HG02870 (cell line): ENCODE measurements at regions not wholly inside any gene's neighbourhood (a gene's known extent, or its start where the extent isn't known, plus 50 kb on each side); places are given as distances from the start of the nearest gene placed in this dataset.
"Not testable (repeated sequence)": the region's sequence is repeated elsewhere in the genome, so short reads cannot be mapped to it uniquely, and the experiment has no call there.

Source experiments
- ATAC-seq: cut with Tn5 transposase; IDR thresholded peaks from one replicate; pipeline ENCODE4 v1.9.1; 2021; ENCODE audit warnings: mild to moderate bottlenecking, moderate library complexity; ENCODE audit not compliant: unreplicated experiment

DNA sequence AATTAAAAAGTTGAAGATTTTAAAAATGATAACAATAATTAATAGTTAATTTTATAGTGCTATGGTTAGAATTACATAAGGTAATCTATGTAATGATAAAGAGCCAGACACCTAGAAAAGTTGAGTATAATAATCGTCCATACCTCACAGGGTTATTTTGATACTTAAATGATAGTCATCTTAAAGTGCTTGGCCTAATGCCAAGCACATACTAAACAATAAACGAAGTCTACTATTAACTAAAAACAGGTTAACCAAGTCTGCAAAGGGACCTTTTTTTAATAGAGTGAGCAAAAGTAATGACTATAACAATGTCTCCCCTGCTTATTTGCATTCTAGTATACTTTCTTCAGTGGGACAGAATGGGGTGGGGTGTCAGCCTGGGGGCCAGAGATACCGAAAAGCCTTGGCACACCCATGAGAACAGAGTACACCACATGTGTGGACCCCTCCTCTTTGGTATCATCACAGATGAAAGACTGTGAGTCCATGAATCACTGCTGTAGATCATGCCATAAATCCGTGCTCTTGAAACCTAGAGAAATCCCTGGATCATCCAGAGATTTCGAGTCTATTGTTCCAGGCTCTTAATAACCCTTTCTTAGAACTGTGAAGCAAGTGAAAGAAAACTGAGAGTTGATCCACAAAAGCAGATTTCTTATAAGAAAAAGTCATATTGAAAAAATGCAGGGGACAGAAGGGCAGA lies 249.5 kb downstream of the PRELID2 start:
- ATAC-seq, result no peak

DNA sequence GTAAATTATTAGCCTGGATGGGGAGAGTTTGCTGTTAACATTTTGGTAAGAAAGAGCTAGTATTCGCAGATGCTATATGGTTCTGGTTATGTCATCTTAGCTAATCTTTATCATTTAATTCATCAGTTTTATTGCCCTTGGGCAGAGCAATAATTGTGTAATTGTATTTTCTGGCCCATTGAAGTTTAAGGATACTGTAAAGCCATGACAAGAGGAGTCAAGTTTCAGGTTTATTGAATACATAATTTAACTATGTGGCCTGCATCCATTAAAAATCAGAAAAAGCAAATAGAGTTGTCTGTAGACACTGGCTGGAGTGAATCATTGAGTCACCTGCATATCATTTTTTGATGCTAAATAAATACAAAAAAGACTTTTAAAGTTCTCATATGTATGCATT lies 255.8 kb downstream of the PRELID2 start:
- no peak for ATAC-seq

GRCh38 chr5:145574889-145575573 lies 260.1 kb downstream of the PRELID2 start:
- no peak for ATAC-seq

DNA sequence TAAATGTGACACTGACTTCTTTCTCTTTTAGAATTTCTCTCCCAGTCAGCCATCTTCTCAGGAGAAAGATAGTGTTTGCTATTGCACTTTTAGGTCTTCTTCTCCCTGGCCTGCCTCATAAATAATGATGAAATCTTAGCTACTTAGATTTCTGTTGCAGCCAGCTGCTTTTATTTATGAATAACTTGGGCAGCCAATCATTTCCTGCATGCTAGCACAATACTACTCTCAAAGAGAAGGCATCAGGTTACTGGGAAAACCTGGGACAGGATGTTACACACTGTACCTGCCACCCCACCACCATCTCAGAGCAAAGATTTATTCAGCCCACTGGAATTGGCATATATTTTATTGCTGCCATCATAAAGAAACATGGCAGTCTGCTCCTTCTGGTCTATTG lies 266.6 kb downstream of the PRELID2 start:
- ATAC-seq, result no peak

DNA sequence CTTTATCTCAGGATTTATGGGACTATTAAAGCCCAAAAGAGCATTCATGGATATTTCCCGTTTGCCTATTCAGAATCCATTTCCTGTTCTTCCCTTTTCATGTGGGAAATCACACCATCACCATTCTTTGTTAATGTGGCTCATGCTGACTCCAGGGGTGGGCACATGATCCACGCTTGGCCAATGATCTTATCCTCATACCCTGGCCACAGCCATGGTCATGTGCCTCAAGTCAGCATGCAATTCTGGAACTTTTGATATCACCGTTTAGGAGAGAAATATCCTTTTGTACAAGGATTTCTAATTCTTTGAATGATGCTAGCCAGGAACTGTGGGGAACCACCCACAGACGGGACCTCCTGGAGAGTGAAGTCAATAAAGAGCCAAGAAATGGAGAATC lies 272.2 kb downstream of the PRELID2 start:
- no peak for ATAC-seq

DNA sequence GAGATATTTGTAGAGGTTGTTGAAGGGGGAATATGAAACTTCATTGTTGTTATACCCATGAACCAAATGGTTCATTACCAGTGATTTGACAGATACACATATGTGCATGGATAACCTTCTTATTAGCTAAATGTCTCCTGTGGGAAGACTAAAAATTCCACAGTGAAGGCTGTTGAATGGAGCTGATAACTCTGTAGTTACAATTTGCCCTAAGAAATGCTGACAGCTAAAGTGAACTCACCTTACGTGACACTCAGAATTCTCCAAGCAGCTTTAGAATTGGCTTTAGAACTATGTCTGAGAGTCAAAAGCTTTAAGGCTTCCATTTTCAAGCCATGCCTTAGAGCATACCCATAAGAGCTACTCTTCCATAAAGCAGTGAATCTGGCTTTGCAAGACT lies 276.9 kb downstream of the PRELID2 start:
- ATAC-seq, result no peak

GRCh38 chr5:145557345-145557744 lies 277.8 kb downstream of the PRELID2 start:
- no peak for ATAC-seq

- ATAC-seq, result no peak
Measured at GRCh38 chr5:145554399-145554798, 280.7 kb downstream of the PRELID2 start.

GRCh38 chr5:145553177-145553576 lies 282.0 kb downstream of the PRELID2 start:
- no peak for ATAC-seq

- no peak for ATAC-seq
Measured at GRCh38 chr5:145551714-145552113, 283.4 kb downstream of the PRELID2 start.

GRCh38 chr5:145548097-145548496 lies 287.0 kb downstream of the PRELID2 start:
- no peak for ATAC-seq

GRCh38 chr5:145544401-145544800 lies 290.7 kb downstream of the PRELID2 start:
- no peak for ATAC-seq

GRCh38 chr5:145543968-145544367 lies 291.2 kb downstream of the PRELID2 start:
- ATAC-seq, result no peak

GRCh38 chr5:145540375-145540774 lies 294.8 kb downstream of the PRELID2 start:
- ATAC-seq, result no peak

DNA sequence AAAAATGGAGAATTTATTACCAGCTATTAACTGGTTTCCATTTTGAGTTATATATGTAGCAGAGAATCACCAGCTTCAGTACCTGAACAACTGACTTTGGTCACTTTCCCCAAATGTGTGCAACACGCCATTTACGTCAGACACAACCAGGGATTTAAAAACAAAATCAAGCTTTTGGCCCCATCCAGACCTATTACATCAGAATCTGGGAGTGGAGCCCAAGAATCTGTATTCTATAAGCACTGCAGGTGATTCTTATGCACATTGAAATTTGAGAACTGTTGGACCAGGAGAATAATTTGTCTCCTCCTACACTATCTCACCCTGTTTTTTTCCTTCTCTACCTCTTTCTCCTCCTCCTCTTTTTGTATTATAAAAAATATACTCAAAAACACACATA lies 295.9 kb downstream of the PRELID2 start:
- ATAC-seq, result no peak

- no peak for ATAC-seq
Measured at GRCh38 chr5:145536133-145536532, 299.0 kb downstream of the PRELID2 start.

- no peak for ATAC-seq
Measured at GRCh38 chr5:145531038-145531734, 304.0 kb downstream of the PRELID2 start.

GRCh38 chr5:145521523-145521922 lies 313.6 kb downstream of the PRELID2 start:
- ATAC-seq, result no peak

- ATAC-seq, result no peak
Measured at GRCh38 chr5:145521066-145521465, 314.1 kb downstream of the PRELID2 start.

DNA sequence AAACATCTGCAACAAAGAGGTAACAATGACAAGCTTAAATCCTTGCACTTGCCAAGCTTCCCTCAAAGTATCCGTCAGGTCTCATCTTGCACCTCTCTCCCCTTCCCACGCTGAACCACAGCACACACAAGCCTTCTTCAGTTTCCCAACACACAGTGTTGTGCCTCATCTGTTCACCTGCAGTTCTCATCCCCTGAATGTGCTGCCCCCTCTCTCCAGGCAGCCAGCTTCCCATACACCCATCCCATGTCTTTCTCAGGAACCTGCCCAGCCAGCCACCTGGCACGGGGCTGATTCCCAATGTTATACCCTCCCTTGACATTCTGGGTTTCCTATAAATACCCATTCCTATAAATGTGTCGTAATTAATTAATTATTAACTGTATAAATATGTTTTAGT lies 314.8 kb downstream of the PRELID2 start:
- ATAC-seq, result no peak

- ATAC-seq, result not testable (repeated sequence)
Measured at GRCh38 chr5:145517588-145517987, 317.6 kb downstream of the PRELID2 start.

GRCh38 chr5:145511351-145511750 lies 323.8 kb downstream of the PRELID2 start:
- no peak for ATAC-seq
